ENCODE measurements at regions not wholly inside any gene's neighbourhood (a gene's known extent, or its start where the extent isn't known, plus 50 kb on each side); places are given as distances from the start of the nearest gene placed in this dataset.
A peak's percentile ranks its signal among the peaks of the same experiment; 100 is the strongest.

DNA sequence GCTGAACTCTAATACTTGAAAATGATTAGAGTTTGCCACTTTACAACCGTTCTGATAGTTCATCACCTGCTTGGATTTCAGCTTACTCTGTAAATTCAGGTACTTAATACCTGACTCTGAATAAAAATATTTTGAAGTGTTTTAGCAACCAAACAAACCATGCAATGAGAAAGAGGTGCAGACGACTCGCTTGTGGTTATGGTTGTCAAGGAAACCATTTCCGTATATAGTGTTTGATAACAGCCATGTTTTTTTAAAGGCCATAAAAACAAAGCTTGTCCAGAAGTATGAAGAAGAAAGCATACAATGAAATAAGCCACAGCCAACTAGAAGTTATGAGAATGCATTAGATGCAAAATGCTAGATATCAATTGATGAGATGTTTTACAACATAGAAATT lies 167.2 kb upstream of the HMCN1 start:
- no peak overlapping the region for H2BK5ac ChIP-seq (ENCODE audit: low read depth, low read length, poor library complexity, severe bottlenecking)
- ChIA-PET CTCF (interaction anchor here (0.8 to 0.9 kb wide), 2 partner anchors 82 to 102 kb away, joined by 3 read pairs; no protein-coding TSS in a partner anchor), POLR2A (ENCODE audit: unreplicated experiment) (interaction anchor here (0.6 to 0.7 kb wide), 2 partner anchors 80 to 115 kb away, joined by 3 to 7 read pairs; no protein-coding TSS in a partner anchor)
- no peak overlapping the region for H2BK120ac ChIP-seq (ENCODE audit: low read depth, low read length)
- no CpG with 5 or more reads among the region's 4 CpGs for WGBS, 2 experiments (ENCODE audit: extremely low coverage in 2 of 2, insufficient read length in 1 of 2)
- no peaks in the 10 kb centered on the region for H3K9me1 ChIP-seq (ENCODE audit: insufficient read depth, low read length)
- no peaks in the 10 kb centered on the region for H3K79me1 ChIP-seq (ENCODE audit: low read depth in 1 of 2, low read length in 2 of 2)
- no peak overlapping the region for H4K8ac ChIP-seq (ENCODE audit: low read depth in 2 of 2, low read length in 2 of 2)
- in situ Hi-C loops (cut with MboI; ENCODE audit: low sequenced_read_pairs) (no loop called here), dilution Hi-C loops (cut with HindIII; ENCODE audit: low sequenced_read_pairs, unreplicated experiment) (no loop called here), intact Hi-C loops (cut with micrococcal nuclease) (no loop called here)
- no peak overlapping the region for H4K91ac ChIP-seq (ENCODE audit: insufficient read depth, low read depth, low read length)
- no peaks in the 10 kb centered on the region for H3K27me3 ChIP-seq (ENCODE audit: control insufficient read depth, insufficient read depth, low read length)
- H3K4me3 ChIP-seq (ENCODE audit: insufficient read depth, low read depth, low read length), result no peak overlapping the region
- no peak overlapping the region for H4K5ac ChIP-seq (ENCODE audit: low read depth, low read length)
- H2AK5ac ChIP-seq (ENCODE audit: low read depth, low read length), result no peak overlapping the region
- H3K9me3 ChIP-seq (ENCODE audit: control insufficient read depth, insufficient read depth, low read length), result no peaks in the 10 kb centered on the region; the same call in 1 of the 2 replicates
- ATAC-seq (ENCODE audit: low read depth) (peak; percentile 12; the same call in 1 of the 2 replicates), DNase-seq (peak; percentile 58)
- H3K56ac ChIP-seq (ENCODE audit: extremely low read depth, insufficient read depth, low read length), result no peak overlapping the region
- H3K18ac ChIP-seq (ENCODE audit: low read depth, low read length), result no peak overlapping the region
- BruUV-seq (replicated peaks), result no TSS peak
- no peaks in the 10 kb centered on the region for H4K20me1 ChIP-seq (ENCODE audit: insufficient read depth, low read length)
- no peak overlapping the region for H2BK15ac ChIP-seq (ENCODE audit: low read depth, low read length)
- no peak overlapping the region for H3K4ac ChIP-seq (ENCODE audit: low read depth, low read length)
- H3K4me2 ChIP-seq (ENCODE audit: low read depth, low read length), result peak overlapping the region; percentile 65; the same call in 1 of the 2 replicates
- no peak overlapping the region for H3K9ac ChIP-seq (ENCODE audit: low read depth, low read length)
- TF ChIP-seq RAD21 (IDR thresholded peaks at IDR 0.05; ENCODE audit: low read length) (no peak), NFE2L2 (IDR thresholded peaks at IDR 0.05; ENCODE audit: low read depth, low read length) (no peak), SMC3 (IDR thresholded peaks at IDR 0.05; ENCODE audit: low read depth, low read length) (no peak), FOS (IDR thresholded peaks at IDR 0.05; ENCODE audit: low read depth, low read length) (no peak), RCOR1 (IDR thresholded peaks at IDR 0.05; ENCODE audit: insufficient replicate concordance, low read length) (no peak), MAZ (IDR thresholded peaks at IDR 0.05; ENCODE audit: borderline replicate concordance, low read depth, low read length) (no peak), CEBPB (IDR thresholded peaks at IDR 0.05; ENCODE audit: low read depth, low read length) (no peak), POLR2A (IDR thresholded peaks at IDR 0.05; ENCODE audit: low read depth, low read length) (no peak), CHD1 (IDR thresholded peaks at IDR 0.05; ENCODE audit: low read depth, low read length) (no peak), MXI1 (IDR thresholded peaks at IDR 0.05; ENCODE audit: borderline replicate concordance, low read depth, low read length) (no peak), MAFK (IDR thresholded peaks at IDR 0.05; ENCODE audit: low read depth, low read length) (no peak)
- TF ChIP-seq, protein P1, sequence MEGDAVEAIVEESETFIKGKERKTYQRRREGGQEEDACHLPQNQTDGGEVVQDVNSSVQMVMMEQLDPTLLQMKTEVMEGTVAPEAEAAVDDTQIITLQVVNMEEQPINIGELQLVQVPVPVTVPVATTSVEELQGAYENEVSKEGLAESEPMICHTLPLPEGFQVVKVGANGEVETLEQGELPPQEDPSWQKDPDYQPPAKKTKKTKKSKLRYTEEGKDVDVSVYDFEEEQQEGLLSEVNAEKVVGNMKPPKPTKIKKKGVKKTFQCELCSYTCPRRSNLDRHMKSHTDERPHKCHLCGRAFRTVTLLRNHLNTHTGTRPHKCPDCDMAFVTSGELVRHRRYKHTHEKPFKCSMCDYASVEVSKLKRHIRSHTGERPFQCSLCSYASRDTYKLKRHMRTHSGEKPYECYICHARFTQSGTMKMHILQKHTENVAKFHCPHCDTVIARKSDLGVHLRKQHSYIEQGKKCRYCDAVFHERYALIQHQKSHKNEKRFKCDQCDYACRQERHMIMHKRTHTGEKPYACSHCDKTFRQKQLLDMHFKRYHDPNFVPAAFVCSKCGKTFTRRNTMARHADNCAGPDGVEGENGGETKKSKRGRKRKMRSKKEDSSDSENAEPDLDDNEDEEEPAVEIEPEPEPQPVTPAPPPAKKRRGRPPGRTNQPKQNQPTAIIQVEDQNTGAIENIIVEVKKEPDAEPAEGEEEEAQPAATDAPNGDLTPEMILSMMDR (conservative IDR thresholded peaks at IDR 0.05; ENCODE audit: low read depth, low read length), result no peak
- TF ChIP-seq, protein P2, sequence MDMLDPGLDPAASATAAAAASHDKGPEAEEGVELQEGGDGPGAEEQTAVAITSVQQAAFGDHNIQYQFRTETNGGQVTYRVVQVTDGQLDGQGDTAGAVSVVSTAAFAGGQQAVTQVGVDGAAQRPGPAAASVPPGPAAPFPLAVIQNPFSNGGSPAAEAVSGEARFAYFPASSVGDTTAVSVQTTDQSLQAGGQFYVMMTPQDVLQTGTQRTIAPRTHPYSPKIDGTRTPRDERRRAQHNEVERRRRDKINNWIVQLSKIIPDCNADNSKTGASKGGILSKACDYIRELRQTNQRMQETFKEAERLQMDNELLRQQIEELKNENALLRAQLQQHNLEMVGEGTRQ (IDR thresholded peaks at IDR 0.05; ENCODE audit: low read depth, low read length), result no peak
- TF ChIP-seq, protein P3, sequence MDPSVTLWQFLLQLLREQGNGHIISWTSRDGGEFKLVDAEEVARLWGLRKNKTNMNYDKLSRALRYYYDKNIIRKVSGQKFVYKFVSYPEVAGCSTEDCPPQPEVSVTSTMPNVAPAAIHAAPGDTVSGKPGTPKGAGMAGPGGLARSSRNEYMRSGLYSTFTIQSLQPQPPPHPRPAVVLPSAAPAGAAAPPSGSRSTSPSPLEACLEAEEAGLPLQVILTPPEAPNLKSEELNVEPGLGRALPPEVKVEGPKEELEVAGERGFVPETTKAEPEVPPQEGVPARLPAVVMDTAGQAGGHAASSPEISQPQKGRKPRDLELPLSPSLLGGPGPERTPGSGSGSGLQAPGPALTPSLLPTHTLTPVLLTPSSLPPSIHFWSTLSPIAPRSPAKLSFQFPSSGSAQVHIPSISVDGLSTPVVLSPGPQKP (IDR thresholded peaks at IDR 0.05; ENCODE audit: borderline replicate concordance, low read depth, low read length), result no peak
- H2BK20ac ChIP-seq (ENCODE audit: low read depth, low read length), result peak overlapping the region; percentile 27; the same call in 1 of the 2 replicates
- no peak overlapping the region for H3K23ac ChIP-seq (ENCODE audit: low read depth, low read length)
- H3K27ac ChIP-seq (ENCODE audit: insufficient read depth, low read length), result no peak overlapping the region
- peaks cover 12% of the 10 kb centered on the region for H3K4me1 ChIP-seq (ENCODE audit: control insufficient read depth, insufficient read depth, low read length)
- no peak overlapping the region for H2AFZ ChIP-seq (replicated peaks; ENCODE audit: low read length, poor library complexity)
- H3K36me3 ChIP-seq (ENCODE audit: control insufficient read depth, insufficient read depth, low read length), result no peaks in the 10 kb centered on the region
- H2AK9ac ChIP-seq (replicated peaks; ENCODE audit: low read depth, low read length, poor library complexity), result no peak overlapping the region
- H3K14ac ChIP-seq (replicated peaks; ENCODE audit: low read depth, low read length), result no peak overlapping the region

Measured in IMR-90 (cell line).